Stimulated activated CD4-positive, alpha-beta T cell treated with anti-CD3 and anti-CD28 coated beads, Interleukin-4, amount 100 ng/mL, for 48 hours (primary cell): ENCODE measurements at regions not wholly inside any gene's neighbourhood (a gene's known extent, or its start where the extent isn't known, plus 50 kb on each side); places are given as distances from the start of the nearest gene placed in this dataset.
"Not testable (repeated sequence)": the region's sequence is repeated elsewhere in the genome, so short reads cannot be mapped to it uniquely, and the experiment has no call there.

Experiments
- DNase-seq, 2 donors: peaks; one replicate each; pipeline ENCODE4 v3.0.0-alpha.2; 2020; ENCODE audit warnings: low read depth in 2 of 2

- not testable (repeated sequence) for DNase-seq
These were observed 63.8 kb downstream of the NSUN5 start for GRCh38 chr7:73244782-73245311.

GRCh38 chr7:73234994-73235717 is 73.5 kb downstream of the NSUN5 start:
- DNase-seq, result peak; percentile 84 to 85

GRCh38 chr7:73225745-73226144 is 82.9 kb downstream of the NSUN5 start:
- DNase-seq, result not testable (repeated sequence)

GRCh38 chr7:73221724-73222123 is 86.9 kb downstream of the NSUN5 start:
- DNase-seq, result not testable (repeated sequence)

GRCh38 chr7:73220766-73221370 is 87.8 kb downstream of the NSUN5 start:
- DNase-seq, result not testable (repeated sequence)

GRCh38 chr7:73220357-73220756 is 88.3 kb downstream of the NSUN5 start:
- not testable (repeated sequence) for DNase-seq

GRCh38 chr7:73218802-73219201 is 89.8 kb downstream of the NSUN5 start:
- not testable (repeated sequence) for DNase-seq

- DNase-seq, result not testable (repeated sequence)
These were observed 92.5 kb downstream of the NSUN5 start for GRCh38 chr7:73216046-73216675.

- DNase-seq, result not testable (repeated sequence)
These were observed 93.4 kb downstream of the NSUN5 start for GRCh38 chr7:73215232-73215631.

- DNase-seq, result not testable (repeated sequence)
These were observed 94.2 kb downstream of the NSUN5 start for GRCh38 chr7:73214471-73214870.

- not testable (repeated sequence) for DNase-seq
These were observed 95.5 kb downstream of the NSUN5 start for GRCh38 chr7:73213076-73213475.

- DNase-seq, result not testable (repeated sequence)
These were observed 103.0 kb downstream of the NSUN5 start for GRCh38 chr7:73205594-73205993.

- DNase-seq, result not testable (repeated sequence)
These were observed 103.7 kb downstream of the NSUN5 start for GRCh38 chr7:73204898-73205297.

- not testable (repeated sequence) for DNase-seq
These were observed 105.3 kb downstream of the NSUN5 start for GRCh38 chr7:73203312-73203711.

- DNase-seq, result not testable (repeated sequence)
These were observed 107.4 kb downstream of the NSUN5 start for GRCh38 chr7:73201264-73201663.

GRCh38 chr7:73200518-73201099 is 108.0 kb downstream of the NSUN5 start:
- DNase-seq, result not testable (repeated sequence)

- DNase-seq, result not testable (repeated sequence)
These were observed 108.2 kb upstream of the SPDYE9 start for GRCh38 chr7:73193991-73194390.

- not testable (repeated sequence) for DNase-seq
These were observed 104.8 kb upstream of the SPDYE9 start for GRCh38 chr7:73190483-73191155.

- DNase-seq, result not testable (repeated sequence)
These were observed 102.4 kb upstream of the SPDYE9 start for GRCh38 chr7:73188287-73188686.

- DNase-seq, result not testable (repeated sequence)
These were observed 100.9 kb upstream of the SPDYE9 start for GRCh38 chr7:73186589-73187309.

GRCh38 chr7:73176813-73177212 is 91.0 kb upstream of the SPDYE9 start:
- not testable (repeated sequence) for DNase-seq
